GM12878 (cell line): ENCODE measurements at regions not wholly inside any gene's neighbourhood (a gene's known extent, or its start where the extent isn't known, plus 50 kb on each side); places are given as distances from the start of the nearest gene placed in this dataset.

ENCODE experiments used
- ATAC-seq: fragments of 200-7000 bp; cut with Tn5 transposase; 3 replicates; pipeline ENCODE4 v1.9.1; 2020; ENCODE audit warnings: mild to moderate bottlenecking, moderate library complexity
- BruUV-seq: library from RNA; stranded (reverse); fragments of 400-500 nt; replicated peaks from 2 replicates; lab custom pipeline; 2021; lab: Mats Ljungman, UMichigan
- CTCF ChIA-PET: fragments of 300-600 bp; sonication (Branson Sonifier 250); formaldehyde crosslinking; extraction: SDS; loops from one replicate; lab custom pipeline; 2021; ENCODE audit warnings: inconsistent platforms; lab: Yijun Ruan, JAX
- POLR2A ChIA-PET: fragments of 350-600 bp; formaldehyde crosslinking; extraction: SDS; loops from one replicate; lab custom pipeline; 2021; ENCODE audit warnings: inconsistent platforms; lab: Charles Lee
- RAD21 ChIA-PET: fragments of 300-600 bp; sonication (Branson Sonifier 250); formaldehyde crosslinking; loops from one replicate; lab custom pipeline; 2023; ENCODE audit warnings: antibody characterized with exemption; ENCODE audit not compliant: unreplicated experiment; lab: Charles Lee
- SMC1A ChIA-PET: fragments of 300-600 bp; sonication (Branson Sonifier 250); formaldehyde crosslinking; loops from one replicate; lab custom pipeline; 2023; ENCODE audit not compliant: unreplicated experiment, uncharacterized antibody; lab: Charles Lee
- DNase-seq: peaks from one replicate; pipeline ENCODE4 v3.0.0-alpha.2; 2011; ENCODE audit warnings: low read depth, low spot score
- FAIRE-seq: peaks from 3 replicates; lab custom pipeline; 2011; peaks lifted over from hg19 to GRCh38; lab: Jason Lieb, UNC
- H2AFZ ChIP-seq: 2 replicates; pipeline ENCODE4 v1.6.0; 2011; ENCODE audit warnings: low read depth, low read length, control low read depth; ENCODE audit not compliant: control insufficient read depth
- H3K27ac ChIP-seq: 2 replicates; pipeline ENCODE4 v1.5.1; 2011; ENCODE audit warnings: control low read depth; ENCODE audit not compliant: control insufficient read depth, insufficient read depth
- H3K27me3 ChIP-seq, 2 experiments: replicated peaks in 1 of 2; 2 replicates each; pipeline versions ENCODE4 v1.6.0 to v1.6.1; 2011; ENCODE audit warnings: low read length in 1 of 2; ENCODE audit not compliant: control insufficient read depth in 2 of 2, insufficient read depth in 2 of 2
- H3K36me3 ChIP-seq, 2 experiments: 2 replicates each; pipeline ENCODE4 v1.5.1; 2011; ENCODE audit warnings: low read length in 1 of 2; ENCODE audit not compliant: control insufficient read depth in 2 of 2, insufficient read depth in 2 of 2
- H3K4me1 ChIP-seq: 2 replicates; pipeline ENCODE4 v1.6.1; 2011; ENCODE audit warnings: mild to moderate bottlenecking, low read length, moderate library complexity, mixed read lengths; ENCODE audit not compliant: control insufficient read depth, insufficient read depth
- H3K4me2 ChIP-seq: 2 replicates; pipeline ENCODE4 v1.6.0; 2011; ENCODE audit warnings: control low read depth; ENCODE audit not compliant: control insufficient read depth, insufficient read depth
- H3K4me3 ChIP-seq: fragments of 200-600 bp; sonication (generic); 2 replicates; pipeline ENCODE4 v1.5.1; 2016
- H3K79me2 ChIP-seq: 2 replicates; pipeline ENCODE4 v1.6.0; 2011; ENCODE audit warnings: low read length; ENCODE audit not compliant: control insufficient read depth, insufficient read depth
- H3K9ac ChIP-seq: 2 replicates; pipeline ENCODE4 v1.8.0; 2011; ENCODE audit warnings: low read length, control low read depth, mixed read lengths; ENCODE audit not compliant: control insufficient read depth, insufficient read depth
- H3K9me3 ChIP-seq: replicated peaks from 3 replicates; pipeline ENCODE4 v1.5.1; 2011; ENCODE audit warnings: mild to moderate bottlenecking, low read length; ENCODE audit not compliant: control insufficient read depth, insufficient read depth
- H4K20me1 ChIP-seq: 2 replicates; pipeline ENCODE4 v1.6.0; 2011; ENCODE audit not compliant: control insufficient read depth, insufficient read depth
- FOXK2 ChIP-seq: fragments of 450-650 bp; IDR thresholded peaks from 2 replicates; pipeline ENCODE4 v1.6.1; 2017; ENCODE audit warnings: mild to moderate bottlenecking, moderate library complexity
- IKZF1 ChIP-seq: fragments of 450-650 bp; conservative IDR thresholded peaks from 2 replicates; pipeline ENCODE4 v1.6.1; 2017; ENCODE audit warnings: antibody characterized with exemption, mild to moderate bottlenecking
- MEF2A ChIP-seq: IDR thresholded peaks from 2 replicates; pipeline ENCODE4 v1.6.1; 2011; ENCODE audit warnings: low read depth, mild to moderate bottlenecking, low read length, moderate library complexity; ENCODE audit not compliant: insufficient read depth
- MTA2 ChIP-seq: fragments of 450-650 bp; IDR thresholded peaks from 2 replicates; pipeline ENCODE4 v1.6.1; 2016; ENCODE audit warnings: low read depth, mild to moderate bottlenecking, moderate library complexity
- NFIC ChIP-seq: IDR thresholded peaks from 2 replicates; pipeline ENCODE4 v1.6.1; 2012; ENCODE audit warnings: low read depth, mild to moderate bottlenecking, inconsistent platforms, low read length, moderate library complexity
- NFYB ChIP-seq: IDR thresholded peaks from 2 replicates; pipeline ENCODE4 v1.6.1; 2011; ENCODE audit warnings: low read depth, mild to moderate bottlenecking, low read length, improper control_type of control experiment, moderate library complexity; ENCODE audit not compliant: insufficient read depth
- TBL1XR1 ChIP-seq: IDR thresholded peaks from 2 replicates; pipeline ENCODE4 v1.6.1; 2012; ENCODE audit warnings: low read depth, low read length, improper control_type of control experiment
- ZNF384 ChIP-seq: IDR thresholded peaks from 2 replicates; pipeline ENCODE4 v1.6.1; 2012; ENCODE audit warnings: low read depth, mild to moderate bottlenecking, low read length, improper control_type of control experiment, borderline replicate concordance
- WGBS: methylation state at CpG from one replicate; pipeline ENCODE4 v1.1.6; 2016; ENCODE audit warnings: low lambda C conversion rate; ENCODE audit not compliant: insufficient replicate concordance, insufficient coverage; ENCODE audit errors: missing lambda C conversion rate; 5-methylcytosine and 5-hydroxymethylcytosine counted together
- in situ Hi-C: fragments of 300-500 bp; cut with MboI; formaldehyde crosslinking; loops from 9 replicates; pipeline ENCODE4 v1.14.3; 2018; ENCODE audit warnings: mixed read lengths
- intact Hi-C: fragments of 100-400 bp; cut with micrococcal nuclease; formaldehyde crosslinking; loops from one replicate; pipeline ENCODE4 v1.14.2; 2022; ENCODE audit not compliant: unreplicated experiment

GRCh38 chr3:159244933-159245332 is 443.1 kb downstream of the MFSD1 start:
- WGBS: 18% methylated on average over 4 of the region's 4 CpGs

GRCh38 chr3:159245871-159246270 is 444.0 kb downstream of the MFSD1 start:
- H3K27me3 ChIP-seq: no peaks in the 10 kb centered on the region
- H3K79me2 ChIP-seq: no peaks in the 10 kb centered on the region
- H3K9ac ChIP-seq: no peak overlapping the region
- RAD21 ChIA-PET: no interaction called here
- H2AFZ ChIP-seq: no peak overlapping the region
- no peak for DNase-seq
- no peak for ATAC-seq
- no peaks in the 10 kb centered on the region for H3K36me3 ChIP-seq
- no TSS peak for BruUV-seq
- POLR2A ChIA-PET: no interaction called here
- FAIRE-seq: no peak
- H4K20me1 ChIP-seq: no peaks in the 10 kb centered on the region
- in situ Hi-C loops (no loop called here), intact Hi-C loops (no loop called here)
- TF ChIP-seq IKZF1 (no peak), ZNF384 (no peak), NFYB (no peak), FOXK2 (no peak)
- H3K4me2 ChIP-seq: no peak overlapping the region
- H3K4me3 ChIP-seq: no peak overlapping the region
- H3K27ac ChIP-seq: no peak overlapping the region
- no peaks in the 10 kb centered on the region for H3K4me1 ChIP-seq
- no peaks in the 10 kb centered on the region for H3K9me3 ChIP-seq
- SMC1A ChIA-PET: interaction anchor here (0.8 kb wide), 1 partner anchor 400 kb away, joined by 4 read pairs; no protein-coding TSS in a partner anchor
- CTCF ChIA-PET: interaction anchor here (0.7 kb wide), 1 partner anchor 399 kb away, joined by 3 read pairs; no protein-coding TSS in a partner anchor

More at GRCh38 chr3:159244933-159245332, 443.1 kb downstream of the MFSD1 start:
- DNase-seq: no peak
- no peaks in the 10 kb centered on the region for H3K79me2 ChIP-seq
- in situ Hi-C loops (no loop called here), intact Hi-C loops (no loop called here)
- ChIA-PET CTCF (no interaction called here), SMC1A (no interaction called here), RAD21 (no interaction called here), POLR2A (no interaction called here)
- H3K27me3 ChIP-seq: no peaks in the 10 kb centered on the region
- H3K36me3 ChIP-seq: no peaks in the 10 kb centered on the region
- FAIRE-seq: no peak
- no peak overlapping the region for H3K4me2 ChIP-seq
- no peak for TF ChIP-seq NFIC
- TF ChIP-seq TBL1XR1: no peak
- TF ChIP-seq MTA2: no peak
- no peak for TF ChIP-seq MEF2A
- H3K27ac ChIP-seq: no peak overlapping the region
- H3K9me3 ChIP-seq: no peaks in the 10 kb centered on the region
- H4K20me1 ChIP-seq: no peaks in the 10 kb centered on the region
- BruUV-seq: no TSS peak
- H3K9ac ChIP-seq: no peak overlapping the region
- ATAC-seq: no peak
- no peak overlapping the region for H3K4me3 ChIP-seq
- no peak overlapping the region for H2AFZ ChIP-seq
- no peaks in the 10 kb centered on the region for H3K4me1 ChIP-seq
